Caco-2 (cell line): ENCODE measurements at regions not wholly inside any gene's neighbourhood (a gene's known extent, or its start where the extent isn't known, plus 50 kb on each side); places are given as distances from the start of the nearest gene placed in this dataset.

Experiments used
- BruUV-seq: library from RNA; stranded (reverse); fragments of 400-500 nt; replicated peaks from 2 replicates; lab custom pipeline; 2021; lab: Mats Ljungman, UMichigan
- CTCF ChIA-PET: fragments of 300-600 bp; sonication (Branson Sonifier 250); formaldehyde crosslinking; loops from one replicate; lab custom pipeline; 2022; ENCODE audit warnings: antibody characterized with exemption; lab: Charles Lee
- POLR2A ChIA-PET: fragments of 300-600 bp; sonication (Branson Sonifier 250); formaldehyde crosslinking; loops from one replicate; lab custom pipeline; 2022; ENCODE audit warnings: antibody characterized with exemption; lab: Charles Lee
- DNase-seq, 2 experiments: peaks; one replicate each; pipeline versions ENCODE4 v3.0.0 to v3.0.0-alpha.2; 2020 to 2022
- H3K27me3 ChIP-seq: replicated peaks from 2 replicates; pipeline ENCODE4 v1.6.0; 2011; ENCODE audit warnings: low read length; ENCODE audit not compliant: control insufficient read depth, insufficient read depth
- H3K36me3 ChIP-seq: 2 replicates; pipeline ENCODE4 v1.5.1; 2011; ENCODE audit warnings: low read length; ENCODE audit not compliant: control insufficient read depth, insufficient read depth
- H3K4me1 ChIP-seq: fragments of 250-450 bp; sonication (Bioruptor Pico); 2 replicates; pipeline ENCODE4 v1.5.1; 2020; ENCODE audit warnings: mild to moderate bottlenecking
- H3K4me3 ChIP-seq: 2 replicates; pipeline ENCODE4 v1.5.1; 2011; ENCODE audit warnings: low read depth, mild to moderate bottlenecking, control low read depth, low read length
- H3K9me3 ChIP-seq: fragments of 250-450 bp; sonication (Bioruptor Pico); 2 replicates; pipeline ENCODE4 v1.5.1; 2020; ENCODE audit warnings: mild to moderate bottlenecking, moderate library complexity
- H3K27ac Mint-ChIP-seq: one replicate; pipeline ENCODE4 v1.8.0; 2022; ENCODE audit warnings: mixed read lengths; ENCODE audit not compliant: unreplicated experiment
- H3K27me3 Mint-ChIP-seq: one replicate; pipeline ENCODE4 v1.8.0; 2022; ENCODE audit warnings: mixed read lengths; ENCODE audit not compliant: insufficient read depth, unreplicated experiment
- H3K36me3 Mint-ChIP-seq: one replicate; pipeline ENCODE4 v1.8.0; 2022; ENCODE audit warnings: mild to moderate bottlenecking, mixed read lengths; ENCODE audit not compliant: insufficient read depth, unreplicated experiment
- H3K4me1 Mint-ChIP-seq: one replicate; pipeline ENCODE4 v1.8.0; 2022; ENCODE audit warnings: low read depth, mixed read lengths; ENCODE audit not compliant: unreplicated experiment
- H3K4me3 Mint-ChIP-seq: one replicate; pipeline ENCODE4 v1.8.0; 2022; ENCODE audit warnings: mild to moderate bottlenecking, moderate library complexity, mixed read lengths; ENCODE audit not compliant: unreplicated experiment
- H3K9me3 Mint-ChIP-seq: one replicate; pipeline ENCODE4 v1.8.0; 2022; ENCODE audit warnings: mixed read lengths; ENCODE audit not compliant: unreplicated experiment
- intact Hi-C: fragments of 100-400 bp; cut with micrococcal nuclease; formaldehyde crosslinking; loops from one replicate; pipeline ENCODE4 v1.10.0; 2022; ENCODE audit not compliant: unreplicated experiment
- TF ChIP-seq, protein P1 (sequence below), 2 experiments: fragments of 200-600 bp in 1 of 2; IDR thresholded peaks; 1 replicate in 1 of 2; 2 replicates in 1 of 2; pipeline versions ENCODE4 v1.5.1 to v1.8.0; 2011 to 2022; ENCODE audit warnings: antibody characterized with exemption in 1 of 2, control low read depth in 1 of 2, inconsistent platforms in 1 of 2, low read depth in 1 of 2, low read length in 1 of 2, mild to moderate bottlenecking in 1 of 2, moderate library complexity in 1 of 2; ENCODE audit not compliant: insufficient read depth in 1 of 2, severe bottlenecking in 1 of 2, unreplicated experiment in 1 of 2

DNA sequence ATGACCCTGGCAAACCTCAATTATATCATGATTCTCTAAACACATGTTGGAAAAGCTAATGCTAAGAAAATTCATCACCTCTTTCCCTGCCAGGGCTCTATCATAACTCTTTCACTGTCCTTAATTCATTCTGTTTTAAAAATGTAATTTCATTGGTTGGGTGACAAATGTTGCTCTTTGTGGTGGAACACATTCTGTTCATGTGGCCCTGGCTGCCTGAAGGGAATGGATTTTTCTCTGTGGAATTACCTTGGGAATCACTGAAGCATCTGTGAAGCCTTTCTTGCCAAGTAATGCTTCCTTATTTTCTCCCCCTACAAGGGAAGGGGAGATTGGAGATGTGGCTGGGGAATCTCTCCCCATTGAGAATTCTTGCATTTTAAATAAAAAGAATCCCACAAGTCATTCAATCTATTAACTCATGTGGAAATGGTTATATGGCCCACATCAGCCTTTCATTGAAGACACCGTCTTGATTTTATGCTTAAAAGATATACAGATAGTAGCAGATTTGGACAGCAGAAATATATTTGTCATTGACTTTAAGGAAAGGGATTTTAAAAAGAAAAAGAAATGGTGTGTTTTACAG is 201.8 kb upstream of the NMUR2 start:
- Mint-ChIP-seq H3K27ac (no peak overlapping the region), H3K4me3 (no peak overlapping the region), H3K4me1 (no peaks in the 10 kb centered on the region), H3K36me3 (no peaks in the 10 kb centered on the region), H3K9me3 (no peaks in the 10 kb centered on the region), H3K27me3 (peaks cover 2% of the 10 kb centered on the region)
- no peak overlapping the region for H3K4me3 ChIP-seq
- no peaks in the 10 kb centered on the region for H3K36me3 ChIP-seq
- intact Hi-C loops, result no loop called here
- DNase-seq, result no peak
- no TSS peak for BruUV-seq
- H3K27me3 ChIP-seq, result no peaks in the 10 kb centered on the region
- ChIA-PET POLR2A (no interaction called here), CTCF (no interaction called here)
- TF ChIP-seq, protein P1, sequence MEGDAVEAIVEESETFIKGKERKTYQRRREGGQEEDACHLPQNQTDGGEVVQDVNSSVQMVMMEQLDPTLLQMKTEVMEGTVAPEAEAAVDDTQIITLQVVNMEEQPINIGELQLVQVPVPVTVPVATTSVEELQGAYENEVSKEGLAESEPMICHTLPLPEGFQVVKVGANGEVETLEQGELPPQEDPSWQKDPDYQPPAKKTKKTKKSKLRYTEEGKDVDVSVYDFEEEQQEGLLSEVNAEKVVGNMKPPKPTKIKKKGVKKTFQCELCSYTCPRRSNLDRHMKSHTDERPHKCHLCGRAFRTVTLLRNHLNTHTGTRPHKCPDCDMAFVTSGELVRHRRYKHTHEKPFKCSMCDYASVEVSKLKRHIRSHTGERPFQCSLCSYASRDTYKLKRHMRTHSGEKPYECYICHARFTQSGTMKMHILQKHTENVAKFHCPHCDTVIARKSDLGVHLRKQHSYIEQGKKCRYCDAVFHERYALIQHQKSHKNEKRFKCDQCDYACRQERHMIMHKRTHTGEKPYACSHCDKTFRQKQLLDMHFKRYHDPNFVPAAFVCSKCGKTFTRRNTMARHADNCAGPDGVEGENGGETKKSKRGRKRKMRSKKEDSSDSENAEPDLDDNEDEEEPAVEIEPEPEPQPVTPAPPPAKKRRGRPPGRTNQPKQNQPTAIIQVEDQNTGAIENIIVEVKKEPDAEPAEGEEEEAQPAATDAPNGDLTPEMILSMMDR (IDR thresholded peaks at IDR 0.05; ENCODE audit: insufficient read depth in 1 of 2, low read depth in 1 of 2, low read length in 1 of 2, severe bottlenecking in 1 of 2, unreplicated experiment in 1 of 2), result no peak
- H3K4me1 ChIP-seq, result no peaks in the 10 kb centered on the region
- no peaks in the 10 kb centered on the region for H3K9me3 ChIP-seq

DNA sequence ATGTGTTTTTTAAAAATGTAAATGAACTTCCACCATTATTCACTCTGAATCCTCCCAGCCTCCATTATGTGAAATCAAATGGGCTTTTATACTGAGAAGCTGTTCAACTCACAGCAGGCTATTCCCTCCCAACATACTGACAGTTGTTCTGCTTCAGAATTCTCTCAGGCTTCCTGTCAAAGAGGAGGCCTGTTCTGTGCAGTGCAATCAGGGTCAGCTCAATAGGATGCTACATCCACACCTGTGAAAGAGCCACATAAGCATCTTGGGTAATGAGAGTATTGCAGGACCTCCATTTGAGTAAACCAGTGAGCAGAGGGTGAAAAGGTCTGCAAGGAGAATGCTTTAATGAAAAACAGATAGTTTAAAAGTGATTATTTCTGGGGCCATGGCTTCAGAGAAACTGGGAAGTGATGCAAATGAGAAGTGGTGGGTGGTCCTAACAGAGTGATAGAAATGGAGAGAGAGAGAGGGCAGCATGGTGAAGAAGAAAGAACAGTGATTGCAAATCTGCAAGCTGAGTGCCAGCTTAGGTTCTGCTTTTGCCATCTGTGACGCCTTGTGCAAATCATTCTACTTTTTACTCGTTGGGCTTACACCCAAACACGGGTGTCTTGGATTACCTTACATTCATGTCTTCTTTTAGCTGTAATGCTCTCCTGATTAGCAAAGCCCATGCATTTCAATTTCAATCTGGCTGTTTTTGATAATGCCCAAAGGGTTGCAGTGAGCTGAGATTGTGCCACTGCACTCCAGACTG is 202.5 kb upstream of the NMUR2 start:
- peaks cover 2% of the 10 kb centered on the region for H3K27me3 Mint-ChIP-seq
- H3K27ac Mint-ChIP-seq, result no peak overlapping the region
- TF ChIP-seq, protein P1 (IDR thresholded peaks at IDR 0.05; ENCODE audit: insufficient read depth in 1 of 2, low read depth in 1 of 2, low read length in 1 of 2, severe bottlenecking in 1 of 2, unreplicated experiment in 1 of 2), result no peak

GRCh38 chr5:152608458-152608857 is 203.4 kb upstream of the NMUR2 start:
- POLR2A ChIA-PET, result no interaction called here
- Histone ChIP-seq H3K9me3 (no peaks in the 10 kb centered on the region), H3K4me3 (no peak overlapping the region), H3K4me1 (no peaks in the 10 kb centered on the region), H3K27me3 (no peaks in the 10 kb centered on the region), H3K36me3 (no peaks in the 10 kb centered on the region)
- Mint-ChIP-seq H3K27me3 (peaks cover 2% of the 10 kb centered on the region), H3K27ac (no peak overlapping the region), H3K4me3 (no peak overlapping the region), H3K36me3 (no peaks in the 10 kb centered on the region), H3K9me3 (no peaks in the 10 kb centered on the region), H3K4me1 (no peaks in the 10 kb centered on the region)
- TF ChIP-seq, protein P1 (IDR thresholded peaks at IDR 0.05; ENCODE audit: insufficient read depth in 1 of 2, low read depth in 1 of 2, low read length in 1 of 2, severe bottlenecking in 1 of 2, unreplicated experiment in 1 of 2), result no peak
- CTCF ChIA-PET, result no interaction called here
- no peak for DNase-seq
- no TSS peak for BruUV-seq
- intact Hi-C loops, result no loop called here

More for the DNA sequence above, 202.5 kb upstream of the NMUR2 start:
- CTCF ChIA-PET, result no interaction called here
- H3K9me3 ChIP-seq, result no peaks in the 10 kb centered on the region
- intact Hi-C loops, result no loop called here
- POLR2A ChIA-PET, result no interaction called here
- no peak for DNase-seq
- H3K36me3 ChIP-seq, result no peaks in the 10 kb centered on the region
- BruUV-seq, result no TSS peak
- H3K4me3 Mint-ChIP-seq, result no peak overlapping the region
- no peaks in the 10 kb centered on the region for H3K36me3 Mint-ChIP-seq
- H3K9me3 Mint-ChIP-seq, result no peaks in the 10 kb centered on the region
- H3K4me3 ChIP-seq, result no peak overlapping the region
- no peaks in the 10 kb centered on the region for H3K27me3 ChIP-seq
- no peaks in the 10 kb centered on the region for H3K4me1 Mint-ChIP-seq
- H3K4me1 ChIP-seq, result no peaks in the 10 kb centered on the region
